GM20000 (cell line): ENCODE measurements at regions not wholly inside any gene's neighbourhood (a gene's known extent, or its start where the extent isn't known, plus 50 kb on each side); places are given as distances from the start of the nearest gene placed in this dataset.

ENCODE experiments used
- DNase-seq: peaks from one replicate; pipeline ENCODE4 v3.0.0; 2012; ENCODE audit warnings: low spot score
- TF ChIP-seq, protein P1 (sequence below): IDR thresholded peaks from 2 replicates; pipeline ENCODE4 v1.5.1; 2012; ENCODE audit warnings: mild to moderate bottlenecking, control low read depth; ENCODE audit errors: extremely low read depth, missing control alignments

DNA sequence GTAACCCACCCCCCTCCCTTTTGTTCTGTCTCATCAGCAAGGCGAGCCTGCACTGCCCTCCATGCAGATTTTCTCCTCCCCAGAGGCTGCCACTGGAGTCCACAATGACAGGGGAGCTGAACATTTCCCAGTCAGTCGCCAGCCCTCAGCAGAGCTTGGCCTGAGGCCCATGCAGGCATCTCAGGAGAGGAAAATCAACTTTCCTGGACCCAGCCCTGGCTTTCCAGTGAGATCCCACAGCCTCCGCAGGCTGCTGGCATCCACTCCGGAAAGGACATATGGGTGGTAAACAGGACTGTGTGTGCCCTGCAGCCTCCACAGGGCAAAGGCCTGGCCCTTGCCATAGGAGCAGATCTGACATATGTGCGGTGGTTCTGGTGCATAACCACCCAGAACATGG, 253.8 kb downstream of the TNS1 start:
- TF ChIP-seq, protein P1, sequence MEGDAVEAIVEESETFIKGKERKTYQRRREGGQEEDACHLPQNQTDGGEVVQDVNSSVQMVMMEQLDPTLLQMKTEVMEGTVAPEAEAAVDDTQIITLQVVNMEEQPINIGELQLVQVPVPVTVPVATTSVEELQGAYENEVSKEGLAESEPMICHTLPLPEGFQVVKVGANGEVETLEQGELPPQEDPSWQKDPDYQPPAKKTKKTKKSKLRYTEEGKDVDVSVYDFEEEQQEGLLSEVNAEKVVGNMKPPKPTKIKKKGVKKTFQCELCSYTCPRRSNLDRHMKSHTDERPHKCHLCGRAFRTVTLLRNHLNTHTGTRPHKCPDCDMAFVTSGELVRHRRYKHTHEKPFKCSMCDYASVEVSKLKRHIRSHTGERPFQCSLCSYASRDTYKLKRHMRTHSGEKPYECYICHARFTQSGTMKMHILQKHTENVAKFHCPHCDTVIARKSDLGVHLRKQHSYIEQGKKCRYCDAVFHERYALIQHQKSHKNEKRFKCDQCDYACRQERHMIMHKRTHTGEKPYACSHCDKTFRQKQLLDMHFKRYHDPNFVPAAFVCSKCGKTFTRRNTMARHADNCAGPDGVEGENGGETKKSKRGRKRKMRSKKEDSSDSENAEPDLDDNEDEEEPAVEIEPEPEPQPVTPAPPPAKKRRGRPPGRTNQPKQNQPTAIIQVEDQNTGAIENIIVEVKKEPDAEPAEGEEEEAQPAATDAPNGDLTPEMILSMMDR: no peak
- DNase-seq: no peak

DNA sequence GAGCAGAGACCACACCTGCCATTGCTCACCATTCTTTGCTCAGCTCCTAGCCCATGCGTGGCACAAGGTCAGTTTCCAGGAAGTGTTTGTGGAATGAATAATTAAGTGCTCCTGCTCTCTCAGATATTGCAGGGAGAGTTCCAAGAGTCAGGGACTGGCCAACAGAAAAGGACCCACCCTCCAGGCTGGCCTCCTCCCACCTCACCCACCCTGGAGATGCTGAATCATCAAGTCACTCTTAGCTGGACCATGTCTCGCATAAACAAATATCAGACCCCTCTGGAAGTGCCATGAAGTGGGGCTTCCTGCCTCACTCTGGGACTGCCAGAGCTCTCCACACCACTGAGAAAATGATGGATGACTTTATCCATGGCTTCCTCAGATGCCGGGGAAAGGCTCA, 256.0 kb downstream of the TNS1 start:
- no peak for DNase-seq
- TF ChIP-seq, protein P1: no peak

DNA sequence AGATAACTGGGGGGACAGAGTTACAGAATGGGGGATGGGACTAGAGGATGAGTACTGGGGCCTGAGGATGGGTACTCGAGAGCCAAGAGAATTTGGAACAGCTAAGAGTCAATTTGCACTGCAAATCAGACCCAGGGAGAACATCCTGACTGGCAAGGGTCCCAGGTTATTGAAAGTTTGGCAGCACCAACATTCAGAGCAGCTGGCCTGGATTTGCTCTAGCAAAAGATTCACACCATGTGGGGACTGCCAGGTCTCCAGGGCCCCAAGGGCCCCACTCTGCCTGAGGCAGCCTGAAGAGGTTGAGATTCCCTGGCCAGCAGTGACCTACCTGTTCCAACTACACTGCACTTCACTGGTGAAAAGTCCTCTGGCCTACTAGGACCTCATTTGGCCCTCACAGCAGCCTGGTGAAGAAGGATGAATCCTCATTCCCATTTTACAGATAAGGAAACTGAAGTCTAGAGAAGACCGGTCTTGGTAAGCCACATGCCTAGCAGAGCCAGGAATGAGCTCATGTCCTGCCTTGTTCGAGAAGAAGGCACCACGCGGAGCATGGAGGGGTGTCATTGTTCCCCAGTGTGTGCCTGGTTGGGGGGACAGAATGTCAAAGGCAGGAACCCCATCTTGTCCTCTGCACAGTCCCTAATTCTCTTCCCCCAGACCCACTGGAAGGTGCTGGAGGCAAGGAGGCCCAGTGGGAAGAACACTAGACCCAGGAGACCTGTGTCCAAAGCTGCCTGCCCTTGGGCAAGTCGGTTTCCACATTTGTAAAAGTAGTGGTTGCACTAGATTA, 258.6 kb downstream of the TNS1 start:
- TF ChIP-seq, protein P1: no peak
- no peak for DNase-seq

DNA sequence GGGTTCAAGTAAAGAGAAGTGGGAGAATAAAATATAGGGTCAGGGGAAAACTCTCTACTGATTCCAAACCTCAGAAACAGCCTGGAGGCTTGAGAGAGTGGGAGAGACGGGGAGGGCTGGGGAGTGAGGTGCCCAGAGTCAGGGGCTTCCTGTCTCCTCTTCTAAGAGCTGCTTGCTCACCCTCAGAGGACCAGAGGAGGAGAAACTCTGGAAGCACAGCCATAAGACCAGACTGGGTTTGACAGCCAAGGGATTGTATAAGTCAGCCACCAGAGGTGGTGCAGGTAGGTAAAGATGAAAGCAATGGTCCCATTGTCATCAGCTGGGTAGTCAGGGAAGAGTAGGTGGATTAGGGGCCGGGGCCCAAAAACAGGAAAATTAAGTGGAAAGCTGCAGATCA, 259.4 kb downstream of the TNS1 start:
- TF ChIP-seq, protein P1: no peak
- DNase-seq: no peak

DNA sequence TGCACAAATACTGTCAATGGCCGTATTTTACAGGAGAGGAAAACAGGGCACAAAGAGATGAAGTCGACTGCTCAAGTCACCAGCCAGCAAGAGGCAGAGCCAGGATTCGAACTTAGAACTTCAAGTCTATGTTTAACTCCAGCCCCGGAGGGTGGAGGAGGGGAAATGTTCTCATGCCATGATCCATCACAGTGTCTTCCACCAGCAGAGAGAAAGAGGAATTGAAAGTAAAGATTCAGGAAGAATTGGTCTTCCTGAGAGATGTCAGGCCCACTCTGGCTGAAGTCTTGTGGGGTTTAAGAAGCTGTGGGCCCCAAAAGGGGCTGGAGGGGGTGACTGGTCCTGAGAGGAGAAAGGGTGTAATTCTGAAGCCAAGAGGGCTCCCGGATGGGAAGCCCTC, 260.0 kb downstream of the TNS1 start:
- DNase-seq: no peak
- TF ChIP-seq, protein P1: no peak

DNA sequence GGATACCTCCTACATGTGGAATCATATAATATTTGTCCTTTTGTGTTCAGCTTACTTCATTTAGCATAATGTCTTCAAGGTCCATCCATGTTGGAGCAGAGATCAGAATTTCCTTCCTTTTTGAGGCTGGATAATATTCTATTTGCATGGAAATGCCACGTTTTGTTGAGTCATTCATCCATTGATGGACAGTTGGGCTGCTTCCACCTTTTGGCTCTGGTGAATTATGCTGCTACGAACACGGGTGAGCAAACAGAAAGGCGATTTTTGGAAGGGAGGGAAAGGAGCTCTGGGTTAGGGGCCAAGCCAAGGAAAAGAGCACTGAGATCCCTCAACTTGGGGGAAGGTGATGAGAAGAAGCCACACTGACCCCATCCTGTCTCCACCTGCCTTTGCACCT, 260.5 kb downstream of the TNS1 start:
- DNase-seq: no peak
- TF ChIP-seq, protein P1: no peak

DNA sequence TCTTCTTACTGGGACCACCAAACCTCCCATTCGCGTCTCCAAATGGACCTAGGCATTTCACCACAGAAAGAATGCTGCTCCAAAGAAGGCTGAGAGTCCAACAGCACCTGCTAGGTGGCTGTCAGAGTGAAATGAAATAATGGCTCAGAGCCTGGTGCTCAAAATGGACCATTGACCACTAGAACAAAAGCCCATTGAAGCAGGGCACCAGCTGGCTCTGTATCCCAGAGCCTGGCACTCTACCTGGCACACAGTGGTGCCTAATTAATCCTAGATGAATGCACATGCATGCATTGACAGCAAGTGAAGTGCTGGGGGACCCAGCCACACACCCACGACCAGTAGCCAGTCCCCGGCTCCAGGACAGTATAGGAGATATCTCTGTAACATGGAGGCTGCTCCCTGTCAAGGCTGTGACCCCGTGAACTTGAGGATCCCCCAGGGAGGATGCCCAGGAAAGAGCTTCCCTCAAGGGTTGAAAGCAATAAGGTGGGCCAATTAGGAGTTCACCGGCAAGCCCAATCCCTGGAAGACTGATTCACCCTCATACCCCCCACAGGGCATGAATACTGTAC, 261.3 kb downstream of the TNS1 start:
- no peak for DNase-seq
- TF ChIP-seq, protein P1: no peak
